ENCODE measurements at regions not wholly inside any gene's neighbourhood (a gene's known extent, or its start where the extent isn't known, plus 50 kb on each side); places are given as distances from the start of the nearest gene placed in this dataset.

DNA sequence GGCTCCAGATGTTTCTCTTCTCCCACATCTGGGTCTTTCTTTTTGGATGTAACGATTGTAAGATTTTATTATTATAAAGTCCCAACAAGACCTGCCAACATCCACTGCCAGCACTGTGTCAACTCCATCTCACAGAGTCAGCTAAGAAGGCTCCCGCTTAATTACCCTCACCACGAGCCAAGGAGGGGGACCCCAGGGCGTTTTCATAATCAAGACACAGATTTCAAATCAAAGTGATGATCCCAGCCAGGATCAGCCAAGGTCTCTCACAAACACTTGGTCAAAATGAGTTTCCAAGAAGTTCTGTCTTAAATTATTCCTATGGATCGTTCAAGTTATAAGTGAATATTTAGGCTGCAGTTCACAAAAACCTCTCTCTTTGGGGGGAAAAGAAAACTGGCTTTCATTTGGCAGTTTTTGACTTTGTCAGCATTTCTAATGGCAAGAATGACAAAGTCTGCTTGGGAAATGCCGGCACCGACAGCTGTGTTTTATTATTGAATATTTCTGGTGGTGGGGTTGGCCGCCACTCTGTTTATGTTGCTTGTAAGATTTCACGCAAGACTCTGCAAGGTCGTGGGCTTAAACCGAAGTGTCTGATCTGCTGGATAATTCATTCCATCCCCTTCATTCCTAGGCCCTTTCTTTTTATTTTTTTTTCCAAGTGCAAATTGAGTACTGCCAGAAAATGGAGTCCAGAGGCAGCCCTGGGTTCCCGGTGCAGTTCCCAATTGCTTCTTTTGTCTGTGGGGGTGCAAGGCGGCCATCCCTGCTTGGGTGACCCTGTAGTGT lies 170.2 kb upstream of the PMEPA1 start:
- H3K4me3 Mint-ChIP-seq: no peak overlapping the region
- peaks cover 0 to 9% of the 10 kb centered on the region in 2 donors for H3K27me3 Mint-ChIP-seq (ENCODE audit: low read depth in 2 of 2)
- 86% methylated on average over 11 of the region's 13 CpGs for WGBS (ENCODE audit: insufficient coverage)
- intact Hi-C loops (cut with micrococcal nuclease): no loop called here
- no peaks in the 10 kb centered on the region for H3K9me3 Mint-ChIP-seq
- Histone ChIP-seq H3K9me3 (ENCODE audit: control insufficient read depth, insufficient read depth, low read length) (no peaks in the 10 kb centered on the region), H3K4me1 (ENCODE audit: control insufficient read depth, insufficient read depth, low read length) (no peaks in the 10 kb centered on the region), H3K27me3 (ENCODE audit: control insufficient read depth, insufficient read depth, low read length) (no peaks in the 10 kb centered on the region), H3K4me3 (ENCODE audit: low read length) (no peak overlapping the region), H3K36me3 (ENCODE audit: control insufficient read depth, insufficient read depth, low read length) (no peaks in the 10 kb centered on the region), H3K27ac (ENCODE audit: low read length) (no peak overlapping the region)
- H3K36me3 Mint-ChIP-seq: no peaks in the 10 kb centered on the region
- ATAC-seq (no peak), DNase-seq (no peak)
- H3K4me1 Mint-ChIP-seq: no peaks in the 10 kb centered on the region
- H3K27ac Mint-ChIP-seq: no peak overlapping the region
- TF ChIP-seq, protein P1, sequence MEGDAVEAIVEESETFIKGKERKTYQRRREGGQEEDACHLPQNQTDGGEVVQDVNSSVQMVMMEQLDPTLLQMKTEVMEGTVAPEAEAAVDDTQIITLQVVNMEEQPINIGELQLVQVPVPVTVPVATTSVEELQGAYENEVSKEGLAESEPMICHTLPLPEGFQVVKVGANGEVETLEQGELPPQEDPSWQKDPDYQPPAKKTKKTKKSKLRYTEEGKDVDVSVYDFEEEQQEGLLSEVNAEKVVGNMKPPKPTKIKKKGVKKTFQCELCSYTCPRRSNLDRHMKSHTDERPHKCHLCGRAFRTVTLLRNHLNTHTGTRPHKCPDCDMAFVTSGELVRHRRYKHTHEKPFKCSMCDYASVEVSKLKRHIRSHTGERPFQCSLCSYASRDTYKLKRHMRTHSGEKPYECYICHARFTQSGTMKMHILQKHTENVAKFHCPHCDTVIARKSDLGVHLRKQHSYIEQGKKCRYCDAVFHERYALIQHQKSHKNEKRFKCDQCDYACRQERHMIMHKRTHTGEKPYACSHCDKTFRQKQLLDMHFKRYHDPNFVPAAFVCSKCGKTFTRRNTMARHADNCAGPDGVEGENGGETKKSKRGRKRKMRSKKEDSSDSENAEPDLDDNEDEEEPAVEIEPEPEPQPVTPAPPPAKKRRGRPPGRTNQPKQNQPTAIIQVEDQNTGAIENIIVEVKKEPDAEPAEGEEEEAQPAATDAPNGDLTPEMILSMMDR (IDR thresholded peaks at IDR 0.05): no peak

DNA sequence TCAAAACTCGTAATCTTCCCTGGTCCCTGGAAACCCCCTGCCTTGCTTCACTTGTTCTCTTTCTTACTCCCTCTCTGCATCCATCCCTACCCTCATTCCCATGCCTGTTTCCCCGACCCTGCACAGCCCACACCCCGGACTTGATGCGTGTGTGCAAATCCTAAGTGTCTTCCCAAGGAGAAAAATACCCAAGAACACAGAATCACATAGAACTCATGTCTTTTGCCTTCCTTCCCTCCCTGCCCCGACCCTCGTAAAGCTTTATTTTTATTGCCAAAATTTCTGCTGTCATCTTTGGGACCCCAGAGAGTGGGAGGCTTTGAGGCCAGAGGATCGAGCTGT lies 169.6 kb upstream of the PMEPA1 start:
- no peak overlapping the region for H3K4me3 Mint-ChIP-seq
- DNase-seq (no peak), ATAC-seq (no peak)
- peaks cover 0 to 9% of the 10 kb centered on the region in 2 donors for H3K27me3 Mint-ChIP-seq (ENCODE audit: low read depth in 2 of 2)
- TF ChIP-seq, protein P1 (IDR thresholded peaks at IDR 0.05): no peak
- Histone ChIP-seq H3K36me3 (ENCODE audit: control insufficient read depth, insufficient read depth, low read length) (no peaks in the 10 kb centered on the region), H3K4me1 (ENCODE audit: control insufficient read depth, insufficient read depth, low read length) (no peaks in the 10 kb centered on the region), H3K27me3 (ENCODE audit: control insufficient read depth, insufficient read depth, low read length) (no peaks in the 10 kb centered on the region), H3K4me3 (ENCODE audit: low read length) (no peak overlapping the region), H3K27ac (ENCODE audit: low read length) (no peak overlapping the region), H3K9me3 (ENCODE audit: control insufficient read depth, insufficient read depth, low read length) (no peaks in the 10 kb centered on the region)
- no peaks in the 10 kb centered on the region for H3K9me3 Mint-ChIP-seq
- intact Hi-C loops (cut with micrococcal nuclease): no loop called here
- 72% methylated on average over 6 of the region's 7 CpGs for WGBS (ENCODE audit: insufficient coverage)
- H3K27ac Mint-ChIP-seq: no peak overlapping the region
- H3K36me3 Mint-ChIP-seq: no peaks in the 10 kb centered on the region
- no peaks in the 10 kb centered on the region for H3K4me1 Mint-ChIP-seq

DNA sequence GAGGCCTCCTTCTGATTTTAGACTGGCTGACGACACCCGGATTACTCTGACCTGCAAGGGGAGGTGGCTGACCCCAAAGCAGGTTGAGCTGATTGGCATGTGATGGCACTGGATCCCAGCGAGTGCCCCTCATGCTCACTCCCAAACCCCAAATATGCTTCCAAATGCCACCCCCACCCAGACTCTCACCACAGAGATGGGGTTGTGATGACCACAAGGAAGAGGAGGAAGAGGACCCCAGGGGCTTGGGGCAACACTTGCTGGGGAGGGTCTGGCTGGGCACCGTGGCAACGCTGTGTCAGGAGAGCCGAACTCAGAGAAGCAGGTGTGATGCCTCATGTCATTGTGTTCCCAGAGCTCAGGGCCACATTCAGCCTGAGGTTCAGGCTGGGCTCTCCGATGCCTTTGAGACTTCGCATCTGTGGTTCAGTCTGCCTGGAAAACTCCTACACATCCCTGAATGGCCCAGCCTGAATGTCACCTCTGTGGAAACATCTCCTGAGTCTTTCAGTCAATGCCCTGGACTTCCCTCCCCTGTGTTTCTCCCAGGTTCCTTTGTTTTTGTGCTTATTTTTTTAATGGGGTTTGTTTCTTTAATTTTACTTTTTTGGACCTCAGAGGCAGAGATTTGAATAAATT lies 169.1 kb upstream of the PMEPA1 start:
- H3K9me3 ChIP-seq (ENCODE audit: control insufficient read depth, insufficient read depth, low read length): no peaks in the 10 kb centered on the region
- Mint-ChIP-seq H3K36me3 (no peaks in the 10 kb centered on the region), H3K27ac (no peak overlapping the region), H3K4me1 (no peaks in the 10 kb centered on the region), H3K9me3 (no peaks in the 10 kb centered on the region), H3K4me3 (no peak overlapping the region), H3K27me3 (ENCODE audit: low read depth in 2 of 2) (peaks cover 0 to 9% of the 10 kb centered on the region in 2 donors)
- TF ChIP-seq, protein P1 (IDR thresholded peaks at IDR 0.05): no peak
- no peak overlapping the region for H3K27ac ChIP-seq (ENCODE audit: low read length)
- no peaks in the 10 kb centered on the region for H3K36me3 ChIP-seq (ENCODE audit: control insufficient read depth, insufficient read depth, low read length)
- H3K27me3 ChIP-seq (ENCODE audit: control insufficient read depth, insufficient read depth, low read length): no peaks in the 10 kb centered on the region
- DNase-seq (no peak), ATAC-seq (no peak)
- WGBS (ENCODE audit: insufficient coverage): 87% methylated on average over 8 of the region's 8 CpGs
- intact Hi-C loops (cut with micrococcal nuclease): no loop called here
- no peak overlapping the region for H3K4me3 ChIP-seq (ENCODE audit: low read length)
- H3K4me1 ChIP-seq (ENCODE audit: control insufficient read depth, insufficient read depth, low read length): no peaks in the 10 kb centered on the region

Data from natural killer cell (primary cell).